Kidney (tissue), 13 donors: ENCODE measurements at regions not wholly inside any gene's neighbourhood (a gene's known extent, or its start where the extent isn't known, plus 50 kb on each side); places are given as distances from the start of the nearest gene placed in this dataset.

ENCODE experiments used
- DNase-seq, 5 donors: peaks; one replicate each; pipeline ENCODE4 v3.0.0-alpha.2; 2013 to 2020
- FAIRE-seq: peaks from 2 replicates; lab custom pipeline; 2012; peaks lifted over from hg19 to GRCh38; lab: Jason Lieb, UNC
- H3K27ac ChIP-seq, 2 donors: one replicate each; pipeline ENCODE4 v1.7.0; 2013; ENCODE audit warnings: low read depth in 2 of 2, low read length in 2 of 2, inconsistent platforms in 1 of 2
- H3K27me3 ChIP-seq: one replicate; pipeline ENCODE4 v1.7.1; 2013; ENCODE audit warnings: low read length, inconsistent platforms; ENCODE audit not compliant: control insufficient read depth, insufficient read depth
- H3K36me3 ChIP-seq, 3 donors: one replicate each; pipeline versions ENCODE4 v1.7.0 to v1.7.1; 2013; ENCODE audit warnings: low read length in 3 of 3, control low read depth in 1 of 3, inconsistent platforms in 1 of 3; ENCODE audit not compliant: insufficient read depth in 3 of 3, control insufficient read depth in 2 of 3
- H3K4me1 ChIP-seq, 3 donors: one replicate each; pipeline versions ENCODE4 v1.7.0 to v1.7.1; 2013; ENCODE audit warnings: low read length in 3 of 3, inconsistent platforms in 1 of 3, low read depth in 1 of 3; ENCODE audit not compliant: control insufficient read depth in 2 of 3, insufficient read depth in 2 of 3
- H3K4me3 ChIP-seq, 3 donors: one replicate each; pipeline versions ENCODE4 v1.7.0 to v1.8.1; 2013; ENCODE audit warnings: low read length in 3 of 3, control low read depth in 1 of 3, inconsistent platforms in 1 of 3
- H3K9ac ChIP-seq, 3 donors: one replicate each; pipeline versions ENCODE4 v1.7.0 to v1.7.1; 2013; ENCODE audit warnings: low read length in 3 of 3, control low read depth in 1 of 3, inconsistent platforms in 1 of 3
- H3K9me3 ChIP-seq, 3 donors: one replicate each; pipeline versions ENCODE4 v1.7.0 to v1.7.1; 2013; ENCODE audit warnings: low read length in 3 of 3, control low read depth in 1 of 3, inconsistent platforms in 1 of 3; ENCODE audit not compliant: control insufficient read depth in 2 of 3, insufficient read depth in 1 of 3
- intact Hi-C: fragments of 100-400 bp; cut with DNase I; formaldehyde crosslinking; loops from one replicate; pipeline ENCODE4 v1.11.1; 2022
- TF ChIP-seq, protein P1 (sequence below): IDR thresholded peaks from 3 replicates; pipeline ENCODE4 v1.5.1; 2012; ENCODE audit warnings: mild to moderate bottlenecking, moderate library complexity, borderline replicate concordance; ENCODE audit not compliant: insufficient read depth; ENCODE audit errors: extremely low read depth
- donor health status: control.
- donor health status: control.
- donor health status: control.
- donor health status: control.
- donor health status: control.
- donor health status: DM: yes; HTN: yes; CAD: no.
- donor health status: Normal renal cell carcinoma (clear cell type).

DNA sequence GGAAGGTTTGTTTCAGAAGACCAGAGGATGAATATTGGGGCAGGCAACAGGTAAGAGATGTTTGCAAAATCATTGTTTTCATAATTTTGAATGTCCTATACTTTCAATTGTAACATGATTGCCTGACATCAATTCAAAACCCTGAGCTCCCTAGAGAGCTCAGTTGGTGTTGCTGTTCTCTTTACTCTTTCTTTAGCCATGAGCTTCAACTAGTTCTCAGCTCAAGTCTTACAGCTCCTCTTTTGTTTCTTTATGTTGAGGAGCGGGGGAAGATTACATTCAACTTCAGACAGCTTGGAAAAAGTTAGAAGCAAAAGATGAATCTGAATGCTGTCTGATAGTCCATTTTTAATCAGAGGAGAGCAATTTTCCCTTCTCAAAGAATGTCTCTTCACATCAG lies 144.8 kb upstream of the TACR1 start:
- TF ChIP-seq, protein P1, sequence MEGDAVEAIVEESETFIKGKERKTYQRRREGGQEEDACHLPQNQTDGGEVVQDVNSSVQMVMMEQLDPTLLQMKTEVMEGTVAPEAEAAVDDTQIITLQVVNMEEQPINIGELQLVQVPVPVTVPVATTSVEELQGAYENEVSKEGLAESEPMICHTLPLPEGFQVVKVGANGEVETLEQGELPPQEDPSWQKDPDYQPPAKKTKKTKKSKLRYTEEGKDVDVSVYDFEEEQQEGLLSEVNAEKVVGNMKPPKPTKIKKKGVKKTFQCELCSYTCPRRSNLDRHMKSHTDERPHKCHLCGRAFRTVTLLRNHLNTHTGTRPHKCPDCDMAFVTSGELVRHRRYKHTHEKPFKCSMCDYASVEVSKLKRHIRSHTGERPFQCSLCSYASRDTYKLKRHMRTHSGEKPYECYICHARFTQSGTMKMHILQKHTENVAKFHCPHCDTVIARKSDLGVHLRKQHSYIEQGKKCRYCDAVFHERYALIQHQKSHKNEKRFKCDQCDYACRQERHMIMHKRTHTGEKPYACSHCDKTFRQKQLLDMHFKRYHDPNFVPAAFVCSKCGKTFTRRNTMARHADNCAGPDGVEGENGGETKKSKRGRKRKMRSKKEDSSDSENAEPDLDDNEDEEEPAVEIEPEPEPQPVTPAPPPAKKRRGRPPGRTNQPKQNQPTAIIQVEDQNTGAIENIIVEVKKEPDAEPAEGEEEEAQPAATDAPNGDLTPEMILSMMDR, result no peak
- Histone ChIP-seq H3K9me3 (no peaks in the 10 kb centered on the region), H3K4me1 (no peaks in the 10 kb centered on the region), H3K27me3 (no peaks in the 10 kb centered on the region), H3K36me3 (no peaks in the 10 kb centered on the region), H3K27ac (no peak overlapping the region), H3K9ac (no peak overlapping the region), H3K4me3 (no peak overlapping the region)
- intact Hi-C loops, result no loop called here
- DNase-seq (no peak), FAIRE-seq (no peak)

DNA sequence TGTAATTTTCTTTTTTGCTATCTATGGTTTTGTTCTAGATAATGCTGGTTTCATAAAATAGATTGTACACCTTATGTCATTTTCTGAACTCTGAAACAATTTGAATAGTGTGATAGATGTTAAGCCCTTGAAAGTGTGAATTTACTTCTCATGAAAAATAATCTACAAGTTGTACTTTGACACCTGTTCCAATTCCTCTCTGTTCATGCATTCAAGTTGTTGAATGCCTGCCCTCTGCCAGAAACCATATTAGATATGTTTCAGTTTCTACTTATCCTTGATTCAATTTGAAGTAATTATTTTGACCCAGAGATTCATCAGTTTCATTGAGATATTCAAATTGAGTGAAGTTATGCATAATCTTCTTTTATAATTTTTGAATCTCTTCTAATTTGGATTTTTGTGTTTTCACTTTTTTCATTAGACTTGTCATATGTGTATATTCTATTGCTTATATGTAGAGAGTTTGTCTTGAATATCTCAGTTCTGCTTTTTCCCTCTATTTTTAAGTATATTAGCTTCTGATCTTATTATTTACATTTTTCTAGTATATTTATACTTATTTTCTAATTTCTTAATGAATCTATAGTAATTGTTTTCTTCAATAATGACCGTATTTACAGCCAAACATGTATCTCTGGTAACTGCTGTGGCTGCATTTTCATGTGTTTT lies 143.3 kb upstream of the TACR1 start:
- no peak overlapping the region for H3K4me3 ChIP-seq
- FAIRE-seq (peak; percentile 56), DNase-seq (no peak)
- no peak overlapping the region for H3K9ac ChIP-seq
- H3K27ac ChIP-seq, result no peak overlapping the region
- no peaks in the 10 kb centered on the region for H3K9me3 ChIP-seq
- no peaks in the 10 kb centered on the region for H3K36me3 ChIP-seq
- TF ChIP-seq, protein P1, result no peak
- no peaks in the 10 kb centered on the region for H3K4me1 ChIP-seq
- no peaks in the 10 kb centered on the region for H3K27me3 ChIP-seq
- intact Hi-C loops, result no loop called here

DNA sequence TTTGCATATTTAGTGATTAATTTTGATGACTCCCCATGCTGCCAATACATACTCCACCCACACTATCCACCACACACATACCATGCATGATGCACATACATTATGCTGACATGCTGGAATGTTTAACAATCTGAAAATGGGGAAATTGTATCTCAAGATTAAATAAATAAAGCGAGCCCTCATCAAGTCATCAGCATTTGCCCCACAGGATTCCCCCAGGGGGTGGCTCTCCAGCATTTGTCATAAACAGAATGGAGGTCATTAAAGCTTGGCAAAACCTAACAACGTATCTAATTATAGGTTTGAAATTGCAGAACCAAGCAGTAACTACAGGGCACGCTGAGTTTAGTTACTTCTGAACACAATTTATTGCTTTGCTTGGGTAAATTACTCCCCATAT lies 141.2 kb upstream of the TACR1 start:
- H3K36me3 ChIP-seq, result no peaks in the 10 kb centered on the region
- TF ChIP-seq, protein P1, result no peak
- H3K9me3 ChIP-seq, result no peaks in the 10 kb centered on the region
- H3K27ac ChIP-seq, result no peak overlapping the region
- intact Hi-C loops, result no loop called here
- DNase-seq, result no peak
- H3K4me3 ChIP-seq, result no peak overlapping the region
- H3K27me3 ChIP-seq, result no peaks in the 10 kb centered on the region
- no peaks in the 10 kb centered on the region for H3K4me1 ChIP-seq
- no peak for FAIRE-seq
- H3K9ac ChIP-seq, result no peak overlapping the region

DNA sequence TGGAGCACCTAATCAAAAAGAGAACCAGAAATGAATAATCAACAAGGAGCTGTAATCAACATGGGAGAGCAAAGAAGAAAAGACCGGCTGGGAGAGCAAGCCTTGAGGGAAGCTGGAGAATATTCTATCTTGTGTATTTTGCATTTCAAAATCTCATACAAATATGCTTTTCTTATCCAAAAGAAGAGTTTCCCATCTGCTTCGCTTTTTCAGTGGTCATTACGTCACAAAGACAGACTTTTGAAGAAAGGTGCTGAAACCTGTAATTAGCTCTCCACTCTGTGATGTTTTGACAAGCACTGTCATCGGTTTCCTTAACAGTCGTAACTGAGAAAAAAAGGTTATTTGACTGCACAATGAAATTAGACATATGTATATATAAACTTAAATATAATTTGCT lies 139.1 kb upstream of the TACR1 start:
- no peaks in the 10 kb centered on the region for H3K36me3 ChIP-seq
- FAIRE-seq (no peak), DNase-seq (no peak)
- TF ChIP-seq, protein P1, result no peak
- no peak overlapping the region for H3K27ac ChIP-seq
- H3K27me3 ChIP-seq, result no peaks in the 10 kb centered on the region
- no peak overlapping the region for H3K9ac ChIP-seq
- no peaks in the 10 kb centered on the region for H3K9me3 ChIP-seq
- intact Hi-C loops, result no loop called here
- no peak overlapping the region for H3K4me3 ChIP-seq
- no peaks in the 10 kb centered on the region for H3K4me1 ChIP-seq
